ENCODE measurements at regions not wholly inside any gene's neighbourhood (a gene's known extent, or its start where the extent isn't known, plus 50 kb on each side); places are given as distances from the start of the nearest gene placed in this dataset.

GRCh38 chr2:226189061-226189460 is 610.6 kb downstream of the IRS1 start:
- Mint-ChIP-seq H3K4me1 (no peaks in the 10 kb centered on the region), H3K27ac (peak overlapping the region in 1 of 7 donors; percentile 5), H3K36me3 (no peaks in the 10 kb centered on the region), H3K9me3 (no peaks in the 10 kb centered on the region), H3K27me3 (peaks cover 0 to 4% of the 10 kb centered on the region in 2 donors), H3K4me3 (no peak overlapping the region)
- Histone ChIP-seq H3K4me3 (ENCODE audit: low read length in 2 of 2) (no peak overlapping the region), H3K36me3 (ENCODE audit: insufficient read depth, low read length) (no peaks in the 10 kb centered on the region), H3K4me1 (ENCODE audit: insufficient read depth, low read length) (no peaks in the 10 kb centered on the region), H3K9me3 (ENCODE audit: control insufficient read depth in 1 of 2, low read length in 2 of 2) (no peaks in the 10 kb centered on the region), H3K27me3 (ENCODE audit: insufficient read depth, low read length) (peaks cover 2% of the 10 kb centered on the region), H3K27ac (ENCODE audit: low read depth, low read length) (no peak overlapping the region)
- DNase-seq, result no peak
- intact Hi-C loops (cut with micrococcal nuclease), result no loop called here
- POLR2A ChIA-PET (ENCODE audit: partially characterized antibody), result no interaction called here
- CTCF ChIA-PET (ENCODE audit: partially characterized antibody), result no interaction called here

- Mint-ChIP-seq H3K4me3 (no peak overlapping the region), H3K27me3 (peaks cover 2 to 10% of the 10 kb centered on the region in 2 donors), H3K9me3 (peaks cover 0 to 2% (median 0%) of the 10 kb centered on the region in 8 donors), H3K36me3 (no peaks in the 10 kb centered on the region), H3K27ac (no peak overlapping the region), H3K4me1 (no peaks in the 10 kb centered on the region)
- ChIA-PET CTCF (ENCODE audit: partially characterized antibody) (no interaction called here), POLR2A (ENCODE audit: partially characterized antibody) (no interaction called here)
- intact Hi-C loops (cut with micrococcal nuclease), result no loop called here
- Histone ChIP-seq H3K27me3 (ENCODE audit: insufficient read depth, low read length) (peaks cover 2% of the 10 kb centered on the region), H3K9me3 (ENCODE audit: control insufficient read depth in 1 of 2, low read length in 2 of 2) (no peaks in the 10 kb centered on the region), H3K4me1 (ENCODE audit: insufficient read depth, low read length) (no peaks in the 10 kb centered on the region), H3K36me3 (ENCODE audit: insufficient read depth, low read length) (no peaks in the 10 kb centered on the region), H3K4me3 (ENCODE audit: low read length in 2 of 2) (no peak overlapping the region), H3K27ac (ENCODE audit: low read depth, low read length) (no peak overlapping the region)
- no peak for DNase-seq
Observed at GRCh38 chr2:226187616-226188015, 612.0 kb downstream of the IRS1 start.

GRCh38 chr2:226187156-226187555 is 612.5 kb downstream of the IRS1 start:
- no peaks in the 10 kb centered on the region for H3K36me3 Mint-ChIP-seq
- ChIA-PET POLR2A (ENCODE audit: partially characterized antibody) (no interaction called here), CTCF (ENCODE audit: partially characterized antibody) (no interaction called here)
- no peak overlapping the region for H3K27ac Mint-ChIP-seq
- no peak overlapping the region for H3K4me3 Mint-ChIP-seq
- peaks cover 0 to 2% (median 0%) of the 10 kb centered on the region in 8 donors for H3K9me3 Mint-ChIP-seq
- DNase-seq, result no peak
- Histone ChIP-seq H3K9me3 (ENCODE audit: control insufficient read depth in 1 of 2, low read length in 2 of 2) (no peaks in the 10 kb centered on the region), H3K4me3 (ENCODE audit: low read length in 2 of 2) (no peak overlapping the region), H3K27ac (ENCODE audit: low read depth, low read length) (no peak overlapping the region), H3K4me1 (ENCODE audit: insufficient read depth, low read length) (no peaks in the 10 kb centered on the region), H3K36me3 (ENCODE audit: insufficient read depth, low read length) (no peaks in the 10 kb centered on the region), H3K27me3 (ENCODE audit: insufficient read depth, low read length) (peaks cover 2% of the 10 kb centered on the region)
- intact Hi-C loops (cut with micrococcal nuclease), result no loop called here
- H3K27me3 Mint-ChIP-seq, result peaks cover 2 to 11% of the 10 kb centered on the region in 2 donors
- H3K4me1 Mint-ChIP-seq, result no peaks in the 10 kb centered on the region

GRCh38 chr2:226185616-226186211 is 613.9 kb downstream of the IRS1 start:
- Histone ChIP-seq H3K36me3 (ENCODE audit: insufficient read depth, low read length) (no peaks in the 10 kb centered on the region), H3K9me3 (ENCODE audit: control insufficient read depth in 1 of 2, low read length in 2 of 2) (no peaks in the 10 kb centered on the region), H3K4me3 (ENCODE audit: low read length in 2 of 2) (no peak overlapping the region), H3K27me3 (ENCODE audit: insufficient read depth, low read length) (peaks cover 2% of the 10 kb centered on the region), H3K27ac (ENCODE audit: low read depth, low read length) (no peak overlapping the region), H3K4me1 (ENCODE audit: insufficient read depth, low read length) (no peaks in the 10 kb centered on the region)
- H3K4me3 Mint-ChIP-seq, result no peak overlapping the region
- CTCF ChIA-PET (ENCODE audit: partially characterized antibody), result no interaction called here
- H3K4me1 Mint-ChIP-seq, result no peaks in the 10 kb centered on the region
- H3K36me3 Mint-ChIP-seq, result no peaks in the 10 kb centered on the region
- peaks cover 0 to 2% (median 0%) of the 10 kb centered on the region in 8 donors for H3K9me3 Mint-ChIP-seq
- intact Hi-C loops (cut with micrococcal nuclease), result no loop called here
- no peak for DNase-seq
- peaks cover 2 to 12% of the 10 kb centered on the region in 2 donors for H3K27me3 Mint-ChIP-seq
- POLR2A ChIA-PET (ENCODE audit: partially characterized antibody), result no interaction called here
- H3K27ac Mint-ChIP-seq, result no peak overlapping the region

- intact Hi-C loops (cut with micrococcal nuclease), result no loop called here
- H3K36me3 Mint-ChIP-seq, result no peaks in the 10 kb centered on the region
- H3K9me3 Mint-ChIP-seq, result peaks cover 0 to 2% (median 0%) of the 10 kb centered on the region in 8 donors
- no peaks in the 10 kb centered on the region for H3K4me1 Mint-ChIP-seq
- peaks cover 2 to 12% of the 10 kb centered on the region in 2 donors for H3K27me3 Mint-ChIP-seq
- Histone ChIP-seq H3K27me3 (ENCODE audit: insufficient read depth, low read length) (peaks cover 2% of the 10 kb centered on the region), H3K9me3 (ENCODE audit: control insufficient read depth in 1 of 2, low read length in 2 of 2) (no peaks in the 10 kb centered on the region), H3K4me1 (ENCODE audit: insufficient read depth, low read length) (no peaks in the 10 kb centered on the region), H3K4me3 (ENCODE audit: low read length in 2 of 2) (no peak overlapping the region), H3K36me3 (ENCODE audit: insufficient read depth, low read length) (no peaks in the 10 kb centered on the region), H3K27ac (ENCODE audit: low read depth, low read length) (no peak overlapping the region)
- CTCF ChIA-PET (ENCODE audit: partially characterized antibody), result no interaction called here
- DNase-seq, result no peak
- POLR2A ChIA-PET (ENCODE audit: partially characterized antibody), result no interaction called here
- H3K27ac Mint-ChIP-seq, result no peak overlapping the region
- H3K4me3 Mint-ChIP-seq, result no peak overlapping the region
Observed at GRCh38 chr2:226184940-226185615, 614.5 kb downstream of the IRS1 start.

GRCh38 chr2:226184540-226184939 is 615.1 kb downstream of the IRS1 start:
- POLR2A ChIA-PET (ENCODE audit: partially characterized antibody), result no interaction called here
- Histone ChIP-seq H3K36me3 (ENCODE audit: insufficient read depth, low read length) (no peaks in the 10 kb centered on the region), H3K27me3 (ENCODE audit: insufficient read depth, low read length) (peaks cover 2% of the 10 kb centered on the region), H3K27ac (ENCODE audit: low read depth, low read length) (no peak overlapping the region), H3K9me3 (ENCODE audit: control insufficient read depth in 1 of 2, low read length in 2 of 2) (no peaks in the 10 kb centered on the region), H3K4me1 (ENCODE audit: insufficient read depth, low read length) (no peaks in the 10 kb centered on the region), H3K4me3 (ENCODE audit: low read length in 2 of 2) (no peak overlapping the region)
- intact Hi-C loops (cut with micrococcal nuclease), result no loop called here
- Mint-ChIP-seq H3K27me3 (peaks cover 2 to 12% of the 10 kb centered on the region in 2 donors), H3K36me3 (no peaks in the 10 kb centered on the region), H3K27ac (no peak overlapping the region), H3K4me1 (no peaks in the 10 kb centered on the region), H3K9me3 (peaks cover 0 to 4% (median 1%) of the 10 kb centered on the region in 8 donors), H3K4me3 (no peak overlapping the region)
- CTCF ChIA-PET (ENCODE audit: partially characterized antibody), result no interaction called here
- no peak for DNase-seq

- H3K9me3 Mint-ChIP-seq, result peaks cover 0 to 12% (median 7%) of the 10 kb centered on the region in 8 donors
- no peak overlapping the region for H3K4me3 ChIP-seq (ENCODE audit: low read length in 2 of 2)
- peaks cover 2 to 14% of the 10 kb centered on the region in 2 donors for H3K27me3 Mint-ChIP-seq
- intact Hi-C loops (cut with micrococcal nuclease), result no loop called here
- no peak overlapping the region for H3K27ac ChIP-seq (ENCODE audit: low read depth, low read length)
- POLR2A ChIA-PET (ENCODE audit: partially characterized antibody), result no interaction called here
- no peaks in the 10 kb centered on the region for H3K4me1 ChIP-seq (ENCODE audit: insufficient read depth, low read length)
- no peak for DNase-seq
- no peaks in the 10 kb centered on the region for H3K36me3 ChIP-seq (ENCODE audit: insufficient read depth, low read length)
- no peaks in the 10 kb centered on the region for H3K36me3 Mint-ChIP-seq
- no peak overlapping the region for H3K27ac Mint-ChIP-seq
- no peak overlapping the region for H3K4me3 Mint-ChIP-seq
- no peaks in the 10 kb centered on the region for H3K4me1 Mint-ChIP-seq
- no peaks in the 10 kb centered on the region for H3K9me3 ChIP-seq (ENCODE audit: control insufficient read depth in 1 of 2, low read length in 2 of 2)
- peaks cover 2% of the 10 kb centered on the region for H3K27me3 ChIP-seq (ENCODE audit: insufficient read depth, low read length)
- CTCF ChIA-PET (ENCODE audit: partially characterized antibody), result no interaction called here
Observed at GRCh38 chr2:226183550-226183949, 616.1 kb downstream of the IRS1 start.
